ENCODE measurements at regions not wholly inside any gene's neighbourhood (a gene's known extent, or its start where the extent isn't known, plus 50 kb on each side); places are given as distances from the start of the nearest gene placed in this dataset.

GRCh38 chr5:147057051-147057450 is 177.8 kb upstream of the STK32A start:
- no peak for TF ChIP-seq EZH2 (IDR thresholded peaks at IDR 0.05; ENCODE audit: borderline replicate concordance, low read length)
- TF ChIP-seq, protein P1, sequence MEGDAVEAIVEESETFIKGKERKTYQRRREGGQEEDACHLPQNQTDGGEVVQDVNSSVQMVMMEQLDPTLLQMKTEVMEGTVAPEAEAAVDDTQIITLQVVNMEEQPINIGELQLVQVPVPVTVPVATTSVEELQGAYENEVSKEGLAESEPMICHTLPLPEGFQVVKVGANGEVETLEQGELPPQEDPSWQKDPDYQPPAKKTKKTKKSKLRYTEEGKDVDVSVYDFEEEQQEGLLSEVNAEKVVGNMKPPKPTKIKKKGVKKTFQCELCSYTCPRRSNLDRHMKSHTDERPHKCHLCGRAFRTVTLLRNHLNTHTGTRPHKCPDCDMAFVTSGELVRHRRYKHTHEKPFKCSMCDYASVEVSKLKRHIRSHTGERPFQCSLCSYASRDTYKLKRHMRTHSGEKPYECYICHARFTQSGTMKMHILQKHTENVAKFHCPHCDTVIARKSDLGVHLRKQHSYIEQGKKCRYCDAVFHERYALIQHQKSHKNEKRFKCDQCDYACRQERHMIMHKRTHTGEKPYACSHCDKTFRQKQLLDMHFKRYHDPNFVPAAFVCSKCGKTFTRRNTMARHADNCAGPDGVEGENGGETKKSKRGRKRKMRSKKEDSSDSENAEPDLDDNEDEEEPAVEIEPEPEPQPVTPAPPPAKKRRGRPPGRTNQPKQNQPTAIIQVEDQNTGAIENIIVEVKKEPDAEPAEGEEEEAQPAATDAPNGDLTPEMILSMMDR (IDR thresholded peaks at IDR 0.05; ENCODE audit: low read length), result no peak

Measured in OCI-LY1 (cell line).